ENCODE measurements at regions not wholly inside any gene's neighbourhood (a gene's known extent, or its start where the extent isn't known, plus 50 kb on each side); places are given as distances from the start of the nearest gene placed in this dataset.

- DNase-seq: no peak
These were observed 76.6 kb upstream of the DDX18 start for GRCh38 chr2:117737846-117738245.

- no peak for DNase-seq
These were observed 75.3 kb upstream of the DDX18 start for GRCh38 chr2:117738991-117739839.

- no peak for DNase-seq
These were observed 69.0 kb upstream of the DDX18 start for GRCh38 chr2:117745537-117745936.

GRCh38 chr2:117755768-117756167, 58.7 kb upstream of the DDX18 start:
- DNase-seq: no peak

- DNase-seq: no peak
These were observed 53.6 kb upstream of the DDX18 start for GRCh38 chr2:117760916-117761315.

- DNase-seq: no peak
These were observed 52.0 kb upstream of the DDX18 start for GRCh38 chr2:117762454-117762853.

GRCh38 chr2:117763804-117764203, 50.7 kb upstream of the DDX18 start:
- no peak for DNase-seq
